Breast epithelium (tissue), 4 donors: ENCODE measurements at regions not wholly inside any gene's neighbourhood (a gene's known extent, or its start where the extent isn't known, plus 50 kb on each side); places are given as distances from the start of the nearest gene placed in this dataset.

Experiments
- DNase-seq, 2 donors: peaks; one replicate each; pipeline ENCODE4 v3.0.0-alpha.2; 2019; ENCODE audit warnings: low spot score in 2 of 2
- H3K27ac ChIP-seq, 2 donors: fragments of 200-600 bp; sonication (generic) in 1 of 2; one replicate each; pipeline ENCODE4 v1.5.1; 2016 to 2019; ENCODE audit warnings: mild to moderate bottlenecking in 1 of 2
- H3K27me3 ChIP-seq, 2 donors: fragments of 200-600 bp; sonication (generic) in 1 of 2; one replicate each; pipeline versions ENCODE4 v1.5.1 to v1.6.0; 2017 to 2019; ENCODE audit warnings: control low read depth in 1 of 2, mild to moderate bottlenecking in 1 of 2
- H3K36me3 ChIP-seq: fragments of 200-600 bp; one replicate; pipeline ENCODE4 v1.5.1; 2019
- H3K4me1 ChIP-seq, 2 donors: fragments of 200-600 bp; sonication (generic); one replicate each; pipeline ENCODE4 v1.5.1; 2016 to 2019; ENCODE audit warnings: control low read depth in 1 of 2
- H3K4me3 ChIP-seq, 3 donors: fragments of 200-600 bp; sonication (generic); 1 replicate in 2 of 3; 2 replicates in 1 of 3; pipeline ENCODE4 v1.5.1; 2016 to 2019; ENCODE audit warnings: mild to moderate bottlenecking in 3 of 3, moderate library complexity in 2 of 3
- H3K9me3 ChIP-seq, 2 donors: fragments of 200-600 bp; sonication (generic) in 1 of 2; one replicate each; pipeline ENCODE4 v1.5.1; 2016 to 2019; ENCODE audit warnings: control low read depth in 1 of 2
- CTCF ChIP-seq, 3 donors: fragments of 450-650 bp; IDR thresholded peaks; one replicate each; pipeline ENCODE4 v1.5.1; 2016 to 2017; ENCODE audit warnings: antibody characterized with exemption in 3 of 3, mild to moderate bottlenecking in 3 of 3, moderate library complexity in 3 of 3
- POLR2A ChIP-seq: fragments of 450-650 bp; IDR thresholded peaks from one replicate; pipeline ENCODE4 v1.6.1; 2016; ENCODE audit warnings: antibody characterized with exemption, mild to moderate bottlenecking, moderate library complexity
- POLR2AphosphoS5 ChIP-seq, 3 donors: sonication (generic); formaldehyde crosslinking; IDR thresholded peaks; one replicate each; pipeline ENCODE4 v1.6.1; 2017; ENCODE audit warnings: antibody characterized with exemption in 3 of 3
- intact Hi-C: fragments of 100-400 bp; cut with DNase I; formaldehyde crosslinking; loops from one replicate; pipeline ENCODE4 v1.15.1; 2023; ENCODE audit warnings: low total_unique reads

DNA sequence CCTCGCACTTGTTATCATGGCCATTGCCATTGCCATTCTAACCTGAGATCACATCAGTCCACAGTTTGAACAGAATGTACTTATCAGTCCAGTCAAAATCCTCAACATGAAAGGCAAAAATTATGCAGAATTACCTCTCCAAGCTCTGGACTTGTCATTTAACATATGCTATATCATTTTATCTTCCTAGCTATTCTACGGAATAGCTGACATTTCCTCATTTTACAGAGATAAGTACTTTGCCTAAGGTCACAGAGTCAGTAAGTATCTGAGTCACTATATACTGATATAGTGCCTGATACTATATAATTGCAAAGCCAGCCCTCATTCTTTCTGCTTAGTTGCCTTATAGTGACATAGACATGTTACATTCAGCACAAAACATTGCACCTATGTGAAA, 456.9 kb upstream of the GHITM start:
- H3K4me1 ChIP-seq: no peaks in the 10 kb centered on the region
- no peak overlapping the region for H3K4me3 ChIP-seq
- intact Hi-C loops: no loop called here
- H3K27ac ChIP-seq: no peak overlapping the region
- no peak for DNase-seq
- H3K36me3 ChIP-seq: no peaks in the 10 kb centered on the region
- no peaks in the 10 kb centered on the region for H3K27me3 ChIP-seq
- no peaks in the 10 kb centered on the region for H3K9me3 ChIP-seq
- no peak for TF ChIP-seq POLR2AphosphoS5 (IDR thresholded peaks at IDR 0.05)
- no peak for TF ChIP-seq POLR2A
- TF ChIP-seq CTCF (IDR thresholded peaks at IDR 0.05): no peak

DNA sequence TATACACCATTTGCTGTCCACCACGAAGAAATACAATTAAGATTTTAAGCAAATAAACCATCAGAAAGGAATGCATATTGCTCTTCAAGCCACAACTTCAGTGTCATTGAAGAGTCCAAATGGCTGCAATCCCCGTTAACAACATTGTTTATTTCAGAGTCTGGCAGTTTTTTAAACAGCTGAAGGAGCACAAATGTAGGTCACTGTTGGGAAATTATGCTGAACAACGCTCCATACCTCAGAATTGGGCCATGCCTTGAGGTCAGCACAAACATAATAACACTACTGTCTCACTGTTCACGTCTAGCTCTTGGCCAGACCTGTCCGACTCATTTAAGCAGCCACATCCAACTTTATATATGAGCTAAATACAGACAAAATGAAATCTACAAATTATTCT, 453.9 kb upstream of the GHITM start:
- peak overlapping the region in 1 of 2 donors; percentile 19 for H3K27ac ChIP-seq
- no peaks in the 10 kb centered on the region for H3K9me3 ChIP-seq
- intact Hi-C loops: no loop called here
- H3K4me1 ChIP-seq: no peaks in the 10 kb centered on the region
- no peaks in the 10 kb centered on the region for H3K27me3 ChIP-seq
- no peak overlapping the region for H3K4me3 ChIP-seq
- H3K36me3 ChIP-seq: no peaks in the 10 kb centered on the region
- TF ChIP-seq POLR2AphosphoS5 (IDR thresholded peaks at IDR 0.05) (no peak), CTCF (IDR thresholded peaks at IDR 0.05) (no peak)
- DNase-seq: peak in 1 of 2 donors; percentile 17

DNA sequence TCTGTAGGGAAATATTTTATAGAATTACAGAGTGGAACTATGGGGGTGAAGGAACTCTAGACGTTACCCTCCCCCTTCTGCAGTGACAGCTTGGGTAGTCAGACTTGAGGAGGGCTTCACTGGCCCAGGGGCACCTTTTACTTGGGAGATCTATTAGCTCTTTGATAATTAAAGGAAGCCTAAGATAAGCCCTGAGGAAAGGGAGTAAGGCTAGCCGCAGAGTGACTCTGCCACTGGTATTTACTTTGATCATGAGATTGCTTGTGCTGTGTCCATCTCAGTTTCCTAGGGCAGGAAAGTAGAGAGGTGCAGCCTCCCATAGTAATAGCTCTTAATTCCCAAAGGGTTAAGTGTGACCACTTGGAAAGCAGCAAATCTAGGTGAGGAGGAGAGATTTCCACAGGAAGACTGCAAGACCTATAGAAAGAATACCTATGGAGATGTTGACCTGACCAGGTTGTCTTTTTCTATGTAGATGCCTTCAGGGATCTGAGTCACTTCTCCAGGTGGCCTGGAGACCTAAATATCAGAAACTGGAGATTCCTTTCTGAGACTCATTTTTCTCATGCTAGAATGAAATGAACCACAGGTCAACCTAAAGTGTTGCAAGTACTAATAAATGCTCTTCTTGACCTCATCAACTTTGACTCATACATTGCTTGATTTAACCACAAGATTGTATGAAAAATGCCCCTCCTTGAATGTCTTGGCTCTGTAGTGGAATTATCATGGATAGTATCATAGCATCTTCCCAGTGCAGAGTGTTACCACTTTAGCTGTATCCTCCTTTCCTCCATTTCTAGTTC, 447.3 kb upstream of the GHITM start:
- Histone ChIP-seq H3K4me3 (no peak overlapping the region), H3K27ac (no peak overlapping the region), H3K4me1 (no peaks in the 10 kb centered on the region), H3K27me3 (no peaks in the 10 kb centered on the region), H3K9me3 (no peaks in the 10 kb centered on the region), H3K36me3 (no peaks in the 10 kb centered on the region)
- TF ChIP-seq CTCF (IDR thresholded peaks at IDR 0.05) (no peak), POLR2AphosphoS5 (IDR thresholded peaks at IDR 0.05) (no peak), POLR2A (no peak)
- intact Hi-C loops: no loop called here
- DNase-seq: no peak

- intact Hi-C loops: no loop called here
- no peaks in the 10 kb centered on the region for H3K4me1 ChIP-seq
- no peaks in the 10 kb centered on the region for H3K9me3 ChIP-seq
- H3K4me3 ChIP-seq: no peak overlapping the region
- H3K27me3 ChIP-seq: no peaks in the 10 kb centered on the region
- TF ChIP-seq POLR2AphosphoS5 (IDR thresholded peaks at IDR 0.05): no peak
- TF ChIP-seq POLR2A: no peak
- no peak for TF ChIP-seq CTCF (IDR thresholded peaks at IDR 0.05)
- no peaks in the 10 kb centered on the region for H3K36me3 ChIP-seq
- no peak overlapping the region for H3K27ac ChIP-seq
- DNase-seq: no peak
Measured at GRCh38 chr10:83698899-83699298, 440.4 kb upstream of the GHITM start.

DNA sequence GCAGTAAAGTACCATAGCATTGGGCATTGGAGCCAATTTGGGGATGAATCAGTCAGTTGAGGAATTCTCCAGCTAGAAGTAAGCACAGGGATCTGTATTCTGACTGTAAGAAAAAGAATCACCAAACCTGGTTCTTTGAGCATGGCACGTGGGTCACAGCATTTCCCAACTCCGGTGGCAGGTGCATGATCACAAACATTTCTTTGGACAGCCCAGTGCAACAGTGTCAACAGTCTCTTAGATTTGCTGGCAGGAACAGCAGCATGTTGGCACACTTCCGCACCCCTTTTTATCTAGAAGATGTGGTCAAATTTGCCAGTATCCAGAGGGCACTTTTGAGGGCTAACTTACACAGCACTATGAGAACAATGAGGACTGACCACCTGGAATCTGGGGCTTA, 437.5 kb upstream of the GHITM start:
- no peak for DNase-seq
- H3K27me3 ChIP-seq: no peaks in the 10 kb centered on the region
- no peak overlapping the region for H3K4me3 ChIP-seq
- H3K36me3 ChIP-seq: no peaks in the 10 kb centered on the region
- intact Hi-C loops: no loop called here
- H3K9me3 ChIP-seq: no peaks in the 10 kb centered on the region
- no peaks in the 10 kb centered on the region for H3K4me1 ChIP-seq
- TF ChIP-seq POLR2AphosphoS5 (IDR thresholded peaks at IDR 0.05) (no peak), CTCF (IDR thresholded peaks at IDR 0.05) (no peak)
- no peak overlapping the region for H3K27ac ChIP-seq
